ENCODE measurements at regions not wholly inside any gene's neighbourhood (a gene's known extent, or its start where the extent isn't known, plus 50 kb on each side); places are given as distances from the start of the nearest gene placed in this dataset.

- Mint-ChIP-seq H3K27me3 (ENCODE audit: low read depth in 3 of 3) (peaks cover 0 to 3% (median 0%) of the 10 kb centered on the region in 3 donors), H3K4me1 (no peaks in the 10 kb centered on the region), H3K36me3 (no peaks in the 10 kb centered on the region), H3K9me3 (peaks cover 0 to 5% (median 1%) of the 10 kb centered on the region in 7 donors), H3K27ac (no peak overlapping the region), H3K4me3 (no peak overlapping the region)
- no peaks in the 10 kb centered on the region for H3K9me3 ChIP-seq (replicated peaks in 1 of 2; ENCODE audit: control insufficient read depth in 1 of 2, insufficient read depth in 1 of 2, low read length in 2 of 2)
- no peaks in the 10 kb centered on the region for H3K79me2 ChIP-seq (ENCODE audit: insufficient read depth, low read length)
- H2AFZ ChIP-seq (ENCODE audit: insufficient read depth, low read depth, low read length, poor library complexity, severe bottlenecking): no peak overlapping the region
- no peaks in the 10 kb centered on the region for H3K4me1 ChIP-seq (ENCODE audit: control insufficient read depth in 1 of 2, insufficient read depth in 2 of 2, low read length in 2 of 2)
- WGBS (ENCODE audit: insufficient coverage): no CpG with 5 or more reads among the region's 2 CpGs
- no peak for DNase-seq
- H4K20me1 ChIP-seq (ENCODE audit: insufficient read depth, low read length): no peaks in the 10 kb centered on the region
- TF ChIP-seq CTCF (IDR thresholded peaks at IDR 0.05): no peak
- H3K27me3 ChIP-seq (ENCODE audit: control insufficient read depth in 2 of 2, insufficient read depth in 2 of 2, low read length in 2 of 2): no peaks in the 10 kb centered on the region
- H3K4me3 ChIP-seq (replicated peaks in 1 of 3; ENCODE audit: low read depth in 2 of 3, low read length in 3 of 3): no peak overlapping the region
- intact Hi-C loops (cut with micrococcal nuclease): no loop called here
- no peak overlapping the region for H3K27ac ChIP-seq (ENCODE audit: low read depth in 1 of 2, low read length in 2 of 2)
- H3K9ac ChIP-seq (ENCODE audit: insufficient read depth, low read length, poor library complexity, severe bottlenecking): no peak overlapping the region
- H3K36me3 ChIP-seq (replicated peaks in 1 of 2; ENCODE audit: control insufficient read depth in 1 of 2, insufficient read depth in 2 of 2, low read length in 2 of 2): no peaks in the 10 kb centered on the region
- no peak overlapping the region for H3K4me2 ChIP-seq (replicated peaks; ENCODE audit: extremely low read depth, low read length, poor library complexity, severe bottlenecking)
Measured at GRCh38 chr6:8918196-8918595, 482.9 kb upstream of the SLC35B3 start.

GRCh38 chr6:8914700-8915099 lies 479.4 kb upstream of the SLC35B3 start:
- Histone ChIP-seq H3K27ac (ENCODE audit: low read depth in 1 of 2, low read length in 2 of 2) (no peak overlapping the region), H4K20me1 (ENCODE audit: insufficient read depth, low read length) (no peaks in the 10 kb centered on the region), H2AFZ (ENCODE audit: insufficient read depth, low read depth, low read length, poor library complexity, severe bottlenecking) (no peak overlapping the region), H3K4me3 (replicated peaks in 1 of 3; ENCODE audit: low read depth in 2 of 3, low read length in 3 of 3) (no peak overlapping the region), H3K9ac (ENCODE audit: insufficient read depth, low read length, poor library complexity, severe bottlenecking) (no peak overlapping the region), H3K36me3 (replicated peaks in 1 of 2; ENCODE audit: control insufficient read depth in 1 of 2, insufficient read depth in 2 of 2, low read length in 2 of 2) (no peaks in the 10 kb centered on the region), H3K4me2 (replicated peaks; ENCODE audit: extremely low read depth, low read length, poor library complexity, severe bottlenecking) (no peak overlapping the region), H3K79me2 (ENCODE audit: insufficient read depth, low read length) (no peaks in the 10 kb centered on the region), H3K27me3 (ENCODE audit: control insufficient read depth in 2 of 2, insufficient read depth in 2 of 2, low read length in 2 of 2) (no peaks in the 10 kb centered on the region), H3K4me1 (ENCODE audit: control insufficient read depth in 1 of 2, insufficient read depth in 2 of 2, low read length in 2 of 2) (no peaks in the 10 kb centered on the region), H3K9me3 (replicated peaks in 1 of 2; ENCODE audit: control insufficient read depth in 1 of 2, insufficient read depth in 1 of 2, low read length in 2 of 2) (no peaks in the 10 kb centered on the region)
- H3K27ac Mint-ChIP-seq: no peak overlapping the region
- H3K27me3 Mint-ChIP-seq (ENCODE audit: low read depth in 3 of 3): peaks cover 0 to 3% (median 0%) of the 10 kb centered on the region in 3 donors
- peaks cover 0 to 4% (median 3%) of the 10 kb centered on the region in 7 donors for H3K9me3 Mint-ChIP-seq
- intact Hi-C loops (cut with micrococcal nuclease): no loop called here
- no peaks in the 10 kb centered on the region for H3K36me3 Mint-ChIP-seq
- WGBS (ENCODE audit: insufficient coverage): 100% methylated on average over 9 of the region's 9 CpGs
- no peaks in the 10 kb centered on the region for H3K4me1 Mint-ChIP-seq
- TF ChIP-seq CTCF (IDR thresholded peaks at IDR 0.05): no peak
- no peak overlapping the region for H3K4me3 Mint-ChIP-seq
- DNase-seq: no peak
